GM12878 (cell line): ENCODE measurements at regions not wholly inside any gene's neighbourhood (a gene's known extent, or its start where the extent isn't known, plus 50 kb on each side); places are given as distances from the start of the nearest gene placed in this dataset.
"Not testable (repeated sequence)": the region's sequence is repeated elsewhere in the genome, so short reads cannot be mapped to it uniquely, and the experiment has no call there.

Source experiments
- EZH2 ChIP-seq: IDR thresholded peaks from 2 replicates; pipeline ENCODE4 v1.6.1; 2012; ENCODE audit warnings: low read depth, mild to moderate bottlenecking, control low read depth, inconsistent platforms, low read length, borderline replicate concordance; ENCODE audit not compliant: control insufficient read depth
- RAD21 ChIP-seq: IDR thresholded peaks from 2 replicates; pipeline ENCODE4 v1.6.1; 2011; ENCODE audit warnings: mild to moderate bottlenecking, low read depth, low read length, moderate library complexity; ENCODE audit not compliant: insufficient read depth
- SREBF2 ChIP-seq: IDR thresholded peaks from 2 replicates; pipeline ENCODE4 v1.6.1; 2012; ENCODE audit warnings: mild to moderate bottlenecking, low read length

DNA sequence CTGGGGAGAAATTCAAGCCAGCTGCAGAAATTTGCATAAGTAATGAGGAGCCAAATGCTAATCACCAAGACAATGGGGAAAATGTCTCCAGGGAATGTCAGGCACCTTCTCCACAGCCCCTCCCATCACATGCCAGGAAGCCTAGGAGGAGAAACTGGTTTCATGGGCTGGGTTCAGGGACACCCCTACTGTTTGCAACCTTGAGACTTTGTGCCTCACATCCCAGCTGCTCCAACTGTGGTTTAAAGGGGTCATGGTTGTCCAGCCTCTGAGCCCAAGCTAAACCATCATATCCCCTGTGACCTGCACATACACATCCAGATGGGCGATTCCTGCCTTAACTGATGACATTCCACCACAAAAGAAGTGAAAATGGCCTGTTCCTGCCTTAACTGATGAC is 258.4 kb upstream of the GULP1 start:
- not testable (repeated sequence) for TF ChIP-seq RAD21, SREBF2, EZH2
